ENCODE measurements at regions not wholly inside any gene's neighbourhood (a gene's known extent, or its start where the extent isn't known, plus 50 kb on each side); places are given as distances from the start of the nearest gene placed in this dataset.

GRCh38 chr4:157803421-157803820, 369.4 kb downstream of the GASK1B start:
- no peak overlapping the region for H3K4me2 ChIP-seq (ENCODE audit: low read depth, low read length, poor library complexity, severe bottlenecking)
- TF ChIP-seq, protein P1, sequence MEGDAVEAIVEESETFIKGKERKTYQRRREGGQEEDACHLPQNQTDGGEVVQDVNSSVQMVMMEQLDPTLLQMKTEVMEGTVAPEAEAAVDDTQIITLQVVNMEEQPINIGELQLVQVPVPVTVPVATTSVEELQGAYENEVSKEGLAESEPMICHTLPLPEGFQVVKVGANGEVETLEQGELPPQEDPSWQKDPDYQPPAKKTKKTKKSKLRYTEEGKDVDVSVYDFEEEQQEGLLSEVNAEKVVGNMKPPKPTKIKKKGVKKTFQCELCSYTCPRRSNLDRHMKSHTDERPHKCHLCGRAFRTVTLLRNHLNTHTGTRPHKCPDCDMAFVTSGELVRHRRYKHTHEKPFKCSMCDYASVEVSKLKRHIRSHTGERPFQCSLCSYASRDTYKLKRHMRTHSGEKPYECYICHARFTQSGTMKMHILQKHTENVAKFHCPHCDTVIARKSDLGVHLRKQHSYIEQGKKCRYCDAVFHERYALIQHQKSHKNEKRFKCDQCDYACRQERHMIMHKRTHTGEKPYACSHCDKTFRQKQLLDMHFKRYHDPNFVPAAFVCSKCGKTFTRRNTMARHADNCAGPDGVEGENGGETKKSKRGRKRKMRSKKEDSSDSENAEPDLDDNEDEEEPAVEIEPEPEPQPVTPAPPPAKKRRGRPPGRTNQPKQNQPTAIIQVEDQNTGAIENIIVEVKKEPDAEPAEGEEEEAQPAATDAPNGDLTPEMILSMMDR (IDR thresholded peaks at IDR 0.05; ENCODE audit: insufficient read depth, low read length, poor library complexity, severe bottlenecking), result no peak
- TF ChIP-seq EZH2phosphoT487 (conservative IDR thresholded peaks at IDR 0.05; ENCODE audit: low read length), result no peak
- no peaks in the 10 kb centered on the region for H3K36me3 ChIP-seq (ENCODE audit: low read length)
- no peaks in the 10 kb centered on the region for H3K79me2 ChIP-seq (ENCODE audit: insufficient read depth, low read length)
- no peak overlapping the region for H2AFZ ChIP-seq (ENCODE audit: low read depth, low read length, severe bottlenecking)
- H3K27me3 ChIP-seq (ENCODE audit: low read length), result no peaks in the 10 kb centered on the region
- H3K9me3 ChIP-seq (ENCODE audit: insufficient read depth, low read length), result no peaks in the 10 kb centered on the region
- no peaks in the 10 kb centered on the region for H4K20me1 ChIP-seq (ENCODE audit: low read depth, low read length)
- no peak overlapping the region for H3K27ac ChIP-seq (ENCODE audit: low read depth, low read length)
- no peaks in the 10 kb centered on the region for H3K9me2 ChIP-seq (replicated peaks; ENCODE audit: insufficient read depth, low read length)
- no peak overlapping the region for H3K4me3 ChIP-seq (ENCODE audit: insufficient read depth, low read length, poor library complexity, severe bottlenecking)
- no peak overlapping the region for H3K9ac ChIP-seq (ENCODE audit: low read length)
- H3F3A ChIP-seq (ENCODE audit: insufficient read depth), result no peaks in the 10 kb centered on the region

DNA sequence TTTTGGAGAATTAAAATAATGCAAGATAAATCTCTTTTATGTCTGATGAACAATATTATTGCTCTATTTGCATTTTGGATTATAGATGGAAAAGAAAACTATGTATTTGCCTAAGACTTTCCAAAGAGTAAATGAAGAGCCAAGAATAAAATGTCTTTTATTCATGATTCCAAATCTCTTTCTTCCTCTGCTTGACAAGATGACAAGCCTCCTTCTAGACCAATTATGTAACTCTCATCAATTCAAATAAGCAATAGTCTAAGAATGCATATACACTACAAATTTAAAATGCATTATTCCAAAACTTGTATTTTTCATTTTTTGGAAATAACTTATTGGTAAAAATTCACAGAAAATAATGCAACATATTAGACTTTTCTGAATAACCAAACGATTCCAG, 377.3 kb downstream of the GASK1B start:
- Histone ChIP-seq H4K20me1 (ENCODE audit: low read depth, low read length) (no peaks in the 10 kb centered on the region), H3K36me3 (ENCODE audit: low read length) (no peaks in the 10 kb centered on the region), H3K9me2 (replicated peaks; ENCODE audit: insufficient read depth, low read length) (no peaks in the 10 kb centered on the region), H3K27me3 (ENCODE audit: low read length) (no peaks in the 10 kb centered on the region), H3K9ac (ENCODE audit: low read length) (no peak overlapping the region), H2AFZ (ENCODE audit: low read depth, low read length, severe bottlenecking) (no peak overlapping the region), H3K9me3 (ENCODE audit: insufficient read depth, low read length) (no peaks in the 10 kb centered on the region), H3F3A (ENCODE audit: insufficient read depth) (no peaks in the 10 kb centered on the region), H3K79me2 (ENCODE audit: insufficient read depth, low read length) (no peaks in the 10 kb centered on the region), H3K27ac (ENCODE audit: low read depth, low read length) (no peak overlapping the region), H3K4me3 (ENCODE audit: insufficient read depth, low read length, poor library complexity, severe bottlenecking) (no peak overlapping the region), H3K4me2 (ENCODE audit: low read depth, low read length, poor library complexity, severe bottlenecking) (no peak overlapping the region)
- TF ChIP-seq, protein P1 (IDR thresholded peaks at IDR 0.05; ENCODE audit: insufficient read depth, low read length, poor library complexity, severe bottlenecking), result no peak
- no peak for TF ChIP-seq EZH2phosphoT487 (conservative IDR thresholded peaks at IDR 0.05; ENCODE audit: low read length)

DNA sequence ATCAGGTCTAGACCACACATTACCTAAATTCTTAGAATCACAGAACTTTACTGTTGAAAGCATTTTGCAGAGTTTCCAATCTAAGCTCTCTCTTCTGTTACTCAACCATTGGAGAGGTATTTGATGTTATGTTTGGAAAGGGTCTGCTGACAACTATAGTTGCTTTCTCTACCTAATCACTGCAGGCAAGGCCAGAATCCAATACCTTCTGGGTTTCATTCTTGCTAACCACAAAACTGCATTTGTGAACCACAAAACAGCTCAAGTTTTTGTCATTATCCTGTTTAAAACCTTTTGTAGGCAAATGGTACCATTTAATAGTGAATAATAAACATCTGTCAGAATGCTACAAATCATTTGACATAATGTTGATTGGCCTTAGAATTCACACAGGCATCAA, 380.1 kb downstream of the GASK1B start:
- Histone ChIP-seq H4K20me1 (ENCODE audit: low read depth, low read length) (no peaks in the 10 kb centered on the region), H3K9me3 (ENCODE audit: insufficient read depth, low read length) (no peaks in the 10 kb centered on the region), H2AFZ (ENCODE audit: low read depth, low read length, severe bottlenecking) (no peak overlapping the region), H3K9me2 (replicated peaks; ENCODE audit: insufficient read depth, low read length) (no peaks in the 10 kb centered on the region), H3K27ac (ENCODE audit: low read depth, low read length) (no peak overlapping the region), H3K36me3 (ENCODE audit: low read length) (no peaks in the 10 kb centered on the region), H3K4me2 (ENCODE audit: low read depth, low read length, poor library complexity, severe bottlenecking) (no peak overlapping the region), H3K9ac (ENCODE audit: low read length) (no peak overlapping the region), H3F3A (ENCODE audit: insufficient read depth) (no peaks in the 10 kb centered on the region), H3K4me3 (ENCODE audit: insufficient read depth, low read length, poor library complexity, severe bottlenecking) (no peak overlapping the region), H3K27me3 (ENCODE audit: low read length) (no peaks in the 10 kb centered on the region), H3K79me2 (ENCODE audit: insufficient read depth, low read length) (no peaks in the 10 kb centered on the region)
- TF ChIP-seq, protein P1 (IDR thresholded peaks at IDR 0.05; ENCODE audit: insufficient read depth, low read length, poor library complexity, severe bottlenecking), result no peak
- no peak for TF ChIP-seq EZH2phosphoT487 (conservative IDR thresholded peaks at IDR 0.05; ENCODE audit: low read length)

All from SU-DHL-6 (cell line).